Lower leg skin (tissue), 4 donors: ENCODE measurements at regions not wholly inside any gene's neighbourhood (a gene's known extent, or its start where the extent isn't known, plus 50 kb on each side); places are given as distances from the start of the nearest gene placed in this dataset.
A peak's percentile ranks its signal among the peaks of the same experiment; 100 is the strongest.

Experiments
- DNase-seq, 2 donors: peaks; one replicate each; pipeline ENCODE4 v3.0.0-alpha.2; 2019; ENCODE audit warnings: low spot score in 2 of 2
- H3K4me3 ChIP-seq: fragments of 200-600 bp; sonication (generic); 2 replicates; pipeline ENCODE4 v1.5.1; 2017; ENCODE audit warnings: mild to moderate bottlenecking, low read depth; ENCODE audit not compliant: poor library complexity, severe bottlenecking
- POLR2A ChIP-seq, 2 donors: fragments of 450-650 bp; IDR thresholded peaks; one replicate each; pipeline ENCODE4 v1.6.1; 2016 to 2017; ENCODE audit warnings: antibody characterized with exemption in 2 of 2, mild to moderate bottlenecking in 1 of 2, moderate library complexity in 1 of 2
- WGBS, 2 donors: methylation state at CpG; one replicate each; pipeline ENCODE4 v1.1.5; 2018; 5-methylcytosine and 5-hydroxymethylcytosine counted together
- intact Hi-C: fragments of 100-400 bp; cut with DNase I; formaldehyde crosslinking; loops from one replicate; pipeline ENCODE4 v1.15.0; 2023; ENCODE audit warnings: low total_unique reads
- TF ChIP-seq, protein P1 (sequence below), 3 donors: fragments of 450-650 bp; IDR thresholded peaks; one replicate each; pipeline ENCODE4 v1.5.1; 2016; ENCODE audit warnings: antibody characterized with exemption in 3 of 3, mild to moderate bottlenecking in 3 of 3, moderate library complexity in 2 of 3

DNA sequence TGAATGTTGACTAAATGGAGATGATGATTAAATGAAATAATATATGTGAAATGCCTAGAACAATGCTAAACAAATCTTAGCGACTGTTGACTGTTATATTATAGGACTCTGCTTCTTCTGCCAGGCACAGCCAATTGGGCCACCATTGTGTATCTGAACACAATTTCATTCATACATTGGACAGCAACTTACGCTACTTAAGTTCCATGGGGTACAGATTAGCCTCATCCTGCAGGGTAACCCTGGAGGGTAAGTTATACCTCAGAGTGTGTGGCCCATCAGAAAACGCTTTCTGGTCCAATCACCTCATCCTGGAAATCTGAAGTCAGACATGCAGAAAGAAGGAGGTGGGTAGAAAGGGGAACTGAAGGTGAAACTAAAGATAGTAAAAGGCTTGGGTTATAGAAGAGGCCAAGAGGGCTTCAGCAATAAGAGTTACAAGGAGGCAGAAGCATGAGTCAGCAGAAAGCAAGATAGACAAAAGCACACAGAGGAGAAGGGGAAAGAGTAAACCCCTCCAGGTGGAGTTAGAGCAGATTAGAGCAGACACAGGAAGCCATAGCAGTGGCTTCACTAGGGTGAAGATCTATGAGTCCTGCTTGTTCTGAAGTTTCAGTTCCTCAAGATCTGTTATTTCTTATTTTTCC is 119.3 kb upstream of the SLC24A5 start:
- no peak for TF ChIP-seq POLR2A (IDR thresholded peaks at IDR 0.05)
- TF ChIP-seq, protein P1, sequence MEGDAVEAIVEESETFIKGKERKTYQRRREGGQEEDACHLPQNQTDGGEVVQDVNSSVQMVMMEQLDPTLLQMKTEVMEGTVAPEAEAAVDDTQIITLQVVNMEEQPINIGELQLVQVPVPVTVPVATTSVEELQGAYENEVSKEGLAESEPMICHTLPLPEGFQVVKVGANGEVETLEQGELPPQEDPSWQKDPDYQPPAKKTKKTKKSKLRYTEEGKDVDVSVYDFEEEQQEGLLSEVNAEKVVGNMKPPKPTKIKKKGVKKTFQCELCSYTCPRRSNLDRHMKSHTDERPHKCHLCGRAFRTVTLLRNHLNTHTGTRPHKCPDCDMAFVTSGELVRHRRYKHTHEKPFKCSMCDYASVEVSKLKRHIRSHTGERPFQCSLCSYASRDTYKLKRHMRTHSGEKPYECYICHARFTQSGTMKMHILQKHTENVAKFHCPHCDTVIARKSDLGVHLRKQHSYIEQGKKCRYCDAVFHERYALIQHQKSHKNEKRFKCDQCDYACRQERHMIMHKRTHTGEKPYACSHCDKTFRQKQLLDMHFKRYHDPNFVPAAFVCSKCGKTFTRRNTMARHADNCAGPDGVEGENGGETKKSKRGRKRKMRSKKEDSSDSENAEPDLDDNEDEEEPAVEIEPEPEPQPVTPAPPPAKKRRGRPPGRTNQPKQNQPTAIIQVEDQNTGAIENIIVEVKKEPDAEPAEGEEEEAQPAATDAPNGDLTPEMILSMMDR (IDR thresholded peaks at IDR 0.05): no peak
- DNase-seq: no peak
- intact Hi-C loops: no loop called here
- WGBS, 2 donors: 89 to 93% methylated on average over 3 of the region's 3 CpGs
- H3K4me3 ChIP-seq: no peak overlapping the region

DNA sequence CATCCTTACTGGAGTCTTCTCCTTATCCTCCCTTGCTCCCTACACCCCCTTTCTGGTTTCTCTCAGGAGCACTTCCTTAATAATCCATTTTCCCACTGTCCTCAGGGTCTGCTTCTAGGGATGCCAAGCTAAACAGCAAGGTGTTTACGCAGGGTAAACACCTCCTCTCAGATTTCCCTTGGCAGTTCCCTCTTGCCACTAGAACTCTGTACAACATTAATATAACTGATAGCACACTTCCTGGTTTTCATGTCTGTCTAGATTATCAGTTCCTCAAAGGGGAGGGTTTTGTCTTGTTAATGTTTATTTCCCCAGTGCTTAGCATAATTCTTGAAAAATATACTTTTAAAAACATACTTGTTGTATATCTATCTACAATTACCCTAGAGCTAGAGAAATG is 118.0 kb upstream of the SLC24A5 start:
- DNase-seq: no peak
- intact Hi-C loops: no loop called here
- H3K4me3 ChIP-seq: no peak overlapping the region
- 85 to 89% methylated on average over 1 of the region's 1 CpG for WGBS, 2 donors
- no peak for TF ChIP-seq POLR2A (IDR thresholded peaks at IDR 0.05)
- TF ChIP-seq, protein P1 (IDR thresholded peaks at IDR 0.05): no peak

DNA sequence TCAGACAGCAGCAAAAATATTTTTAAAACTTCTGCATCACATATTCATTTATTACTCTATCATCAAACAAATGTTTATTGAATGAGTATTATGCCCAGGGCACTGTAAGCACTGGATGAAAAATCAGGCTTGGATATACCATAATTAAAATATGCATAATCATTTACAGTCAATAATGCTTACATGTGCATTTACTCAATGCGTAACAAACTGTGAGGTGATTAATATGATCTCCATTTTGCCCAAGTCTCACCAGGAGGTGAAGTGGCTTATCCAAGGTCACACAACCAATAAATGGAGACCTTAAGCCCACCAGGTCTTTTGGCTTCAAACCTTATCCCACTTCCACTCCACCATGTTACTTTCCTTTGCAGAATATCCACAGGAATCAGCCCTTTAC is 117.3 kb upstream of the SLC24A5 start:
- no peak overlapping the region for H3K4me3 ChIP-seq
- WGBS, 2 donors: 89 to 100% methylated on average over 1 of the region's 1 CpG
- TF ChIP-seq POLR2A (IDR thresholded peaks at IDR 0.05): no peak
- TF ChIP-seq, protein P1 (IDR thresholded peaks at IDR 0.05): no peak
- no peak for DNase-seq
- intact Hi-C loops: no loop called here

DNA sequence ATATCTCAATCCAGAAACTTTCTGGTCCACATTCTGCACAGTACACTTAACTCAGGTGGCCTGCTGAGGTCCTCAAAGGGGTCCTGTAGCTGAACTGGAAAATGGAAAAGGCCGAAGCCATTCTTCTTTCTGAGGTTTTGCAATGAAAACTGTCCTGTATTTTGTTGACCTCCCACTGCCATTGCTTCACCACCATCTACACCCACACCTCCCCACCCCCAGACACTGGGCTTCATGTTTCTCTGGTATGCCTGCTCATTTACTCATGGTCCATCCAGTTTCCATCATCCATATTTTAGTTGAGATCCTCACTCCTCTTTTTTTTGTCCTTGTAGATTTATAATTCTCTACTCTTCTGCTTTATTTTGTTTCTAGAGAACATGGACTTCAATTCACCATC is 115.7 kb upstream of the SLC24A5 start:
- WGBS, 2 donors: 90 to 97% methylated on average over 1 of the region's 1 CpG
- TF ChIP-seq, protein P1 (IDR thresholded peaks at IDR 0.05): no peak
- no peak for TF ChIP-seq POLR2A (IDR thresholded peaks at IDR 0.05)
- intact Hi-C loops: no loop called here
- DNase-seq: no peak
- H3K4me3 ChIP-seq: no peak overlapping the region

DNA sequence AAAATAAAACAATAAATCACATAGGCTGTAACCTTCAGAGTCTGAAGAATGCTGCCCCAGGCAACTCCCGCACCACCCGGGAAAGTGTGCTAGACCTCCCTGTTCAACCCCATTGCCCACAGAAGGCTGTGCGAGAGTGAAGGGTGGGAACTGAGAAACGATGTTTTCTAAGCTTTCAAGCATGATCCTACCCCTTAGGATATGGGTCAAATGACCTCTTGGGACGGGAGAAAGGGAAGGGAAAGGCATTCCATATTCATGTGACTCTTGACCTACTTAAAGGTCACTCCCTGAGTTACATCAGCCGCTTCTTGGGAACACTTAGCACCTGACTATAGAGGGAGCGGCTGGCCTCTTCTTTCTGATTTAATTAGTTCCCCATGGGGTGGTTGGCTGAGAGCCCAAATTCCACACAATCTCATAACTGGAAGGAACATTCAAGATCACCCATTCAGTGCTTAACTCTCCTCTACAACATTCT is 114.7 kb upstream of the SLC24A5 start:
- TF ChIP-seq, protein P1 (IDR thresholded peaks at IDR 0.05): no peak
- TF ChIP-seq POLR2A (IDR thresholded peaks at IDR 0.05): no peak
- H3K4me3 ChIP-seq: no peak overlapping the region
- 30 to 34% methylated on average over 7 of the region's 7 CpGs for WGBS, 2 donors
- DNase-seq: peak; percentile 84 to 87
- intact Hi-C loops: no loop called here

DNA sequence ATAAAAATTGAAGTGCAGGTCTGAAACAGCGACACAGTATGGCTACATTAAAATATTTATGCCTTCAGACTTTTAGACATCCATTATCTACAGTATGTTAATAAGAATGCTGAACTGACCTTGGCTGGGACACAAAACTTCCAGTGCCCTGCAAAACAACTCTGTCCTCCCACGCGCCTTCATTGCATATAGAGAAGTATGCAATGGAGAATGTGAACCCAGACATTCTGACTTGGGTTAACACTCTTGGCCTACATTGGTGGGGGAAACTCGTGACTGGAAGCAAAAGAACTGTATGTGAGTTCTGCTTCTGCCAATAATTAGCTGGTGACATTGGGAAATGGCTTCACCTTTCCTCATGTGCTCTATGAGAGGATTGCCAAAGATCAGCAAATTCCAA is 110.5 kb upstream of the SLC24A5 start:
- intact Hi-C loops: no loop called here
- TF ChIP-seq, protein P1 (IDR thresholded peaks at IDR 0.05): no peak
- no peak for TF ChIP-seq POLR2A (IDR thresholded peaks at IDR 0.05)
- H3K4me3 ChIP-seq: no peak overlapping the region
- 86 to 89% methylated on average over 4 of the region's 4 CpGs for WGBS, 2 donors
- DNase-seq: no peak
